ENCODE measurements at regions not wholly inside any gene's neighbourhood (a gene's known extent, or its start where the extent isn't known, plus 50 kb on each side); places are given as distances from the start of the nearest gene placed in this dataset.

GRCh38 chr14:44027397-44027796 lies 479.7 kb downstream of the FSCB start:
- intact Hi-C loops (cut with micrococcal nuclease; ENCODE audit: unreplicated experiment) = no loop called here
- Histone ChIP-seq H3K27me3 (ENCODE audit: control insufficient read depth in 1 of 2, insufficient read depth in 2 of 2, low read length in 2 of 2) (no peaks in the 10 kb centered on the region), H3K36me3 (replicated peaks in 1 of 2; ENCODE audit: control insufficient read depth in 1 of 2, insufficient read depth in 2 of 2, low read length in 2 of 2) (no peaks in the 10 kb centered on the region), H3K27ac (ENCODE audit: extremely low read length, insufficient read depth, low read length) (no peak overlapping the region), H3K4me2 (ENCODE audit: low read depth, low read length) (no peak overlapping the region), H3K4me1 (ENCODE audit: insufficient read depth, low read length) (no peaks in the 10 kb centered on the region), H3K9ac (ENCODE audit: insufficient read depth, low read depth, low read length) (no peak overlapping the region), H3K79me2 (ENCODE audit: insufficient read depth, low read length) (no peaks in the 10 kb centered on the region), H3K4me3 (replicated peaks in 1 of 3; ENCODE audit: insufficient read depth in 1 of 3, low read depth in 2 of 3, low read length in 3 of 3) (no peak overlapping the region), H3K9me3 (ENCODE audit: low read length) (no peaks in the 10 kb centered on the region), H4K20me1 (ENCODE audit: insufficient read depth, low read length) (no peaks in the 10 kb centered on the region), H2AFZ (ENCODE audit: low read length) (no peak overlapping the region)
- no peak for DNase-seq (ENCODE audit: low spot score)
- POLR2A ChIA-PET = no interaction called here
- FAIRE-seq = no peak
- BruUV-seq (replicated peaks) = no TSS peak
- ATAC-seq = no peak
- CTCF ChIA-PET (ENCODE audit: low intra/inter-chr PET ratio, low total read pairs) = no interaction called here
- whole genome bisulfite sequencing (ENCODE audit: low lambda C conversion rate) = 0% methylated on average over 3 of the region's 3 CpGs
- in situ Hi-C loops (cut with HindIII; ENCODE audit: extremely low pct_ligation_motif_present, low pct_unique_long_range_greater_than_20kb) = no loop called here
- TF ChIP-seq, protein P1, sequence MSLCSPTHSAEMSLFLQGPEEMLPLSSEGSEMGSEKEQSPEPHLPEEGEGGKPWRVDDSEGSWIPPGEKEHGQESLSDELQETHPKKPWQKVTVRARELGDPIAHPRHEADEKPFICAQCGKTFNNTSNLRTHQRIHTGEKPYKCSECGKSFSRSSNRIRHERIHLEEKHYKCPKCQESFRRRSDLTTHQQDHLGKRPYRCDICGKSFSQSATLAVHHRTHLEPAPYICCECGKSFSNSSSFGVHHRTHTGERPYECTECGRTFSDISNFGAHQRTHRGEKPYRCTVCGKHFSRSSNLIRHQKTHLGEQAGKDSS (CRISPR knock-in tag; IDR thresholded peaks at IDR 0.05; ENCODE audit: borderline replicate concordance, low read depth) = no peak
- TF ChIP-seq DBP (CRISPR knock-in tag; IDR thresholded peaks at IDR 0.05; ENCODE audit: not compliant biosample characterization) = no peak
- TF ChIP-seq, protein P2, sequence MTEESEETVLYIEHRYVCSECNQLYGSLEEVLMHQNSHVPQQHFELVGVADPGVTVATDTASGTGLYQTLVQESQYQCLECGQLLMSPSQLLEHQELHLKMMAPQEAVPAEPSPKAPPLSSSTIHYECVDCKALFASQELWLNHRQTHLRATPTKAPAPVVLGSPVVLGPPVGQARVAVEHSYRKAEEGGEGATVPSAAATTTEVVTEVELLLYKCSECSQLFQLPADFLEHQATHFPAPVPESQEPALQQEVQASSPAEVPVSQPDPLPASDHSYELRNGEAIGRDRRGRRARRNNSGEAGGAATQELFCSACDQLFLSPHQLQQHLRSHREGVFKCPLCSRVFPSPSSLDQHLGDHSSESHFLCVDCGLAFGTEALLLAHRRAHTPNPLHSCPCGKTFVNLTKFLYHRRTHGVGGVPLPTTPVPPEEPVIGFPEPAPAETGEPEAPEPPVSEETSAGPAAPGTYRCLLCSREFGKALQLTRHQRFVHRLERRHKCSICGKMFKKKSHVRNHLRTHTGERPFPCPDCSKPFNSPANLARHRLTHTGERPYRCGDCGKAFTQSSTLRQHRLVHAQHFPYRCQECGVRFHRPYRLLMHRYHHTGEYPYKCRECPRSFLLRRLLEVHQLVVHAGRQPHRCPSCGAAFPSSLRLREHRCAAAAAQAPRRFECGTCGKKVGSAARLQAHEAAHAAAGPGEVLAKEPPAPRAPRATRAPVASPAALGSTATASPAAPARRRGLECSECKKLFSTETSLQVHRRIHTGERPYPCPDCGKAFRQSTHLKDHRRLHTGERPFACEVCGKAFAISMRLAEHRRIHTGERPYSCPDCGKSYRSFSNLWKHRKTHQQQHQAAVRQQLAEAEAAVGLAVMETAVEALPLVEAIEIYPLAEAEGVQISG (CRISPR knock-in tag; IDR thresholded peaks at IDR 0.05) = no peak
- no peak for TF ChIP-seq ZNF790 (CRISPR knock-in tag; IDR thresholded peaks at IDR 0.05; ENCODE audit: borderline replicate concordance)
- TF ChIP-seq POLR2A (IDR thresholded peaks at IDR 0.05; ENCODE audit: insufficient read depth in 1 of 2, low read depth in 2 of 2, low read length in 2 of 2) = no peak
- TF ChIP-seq, protein P3, sequence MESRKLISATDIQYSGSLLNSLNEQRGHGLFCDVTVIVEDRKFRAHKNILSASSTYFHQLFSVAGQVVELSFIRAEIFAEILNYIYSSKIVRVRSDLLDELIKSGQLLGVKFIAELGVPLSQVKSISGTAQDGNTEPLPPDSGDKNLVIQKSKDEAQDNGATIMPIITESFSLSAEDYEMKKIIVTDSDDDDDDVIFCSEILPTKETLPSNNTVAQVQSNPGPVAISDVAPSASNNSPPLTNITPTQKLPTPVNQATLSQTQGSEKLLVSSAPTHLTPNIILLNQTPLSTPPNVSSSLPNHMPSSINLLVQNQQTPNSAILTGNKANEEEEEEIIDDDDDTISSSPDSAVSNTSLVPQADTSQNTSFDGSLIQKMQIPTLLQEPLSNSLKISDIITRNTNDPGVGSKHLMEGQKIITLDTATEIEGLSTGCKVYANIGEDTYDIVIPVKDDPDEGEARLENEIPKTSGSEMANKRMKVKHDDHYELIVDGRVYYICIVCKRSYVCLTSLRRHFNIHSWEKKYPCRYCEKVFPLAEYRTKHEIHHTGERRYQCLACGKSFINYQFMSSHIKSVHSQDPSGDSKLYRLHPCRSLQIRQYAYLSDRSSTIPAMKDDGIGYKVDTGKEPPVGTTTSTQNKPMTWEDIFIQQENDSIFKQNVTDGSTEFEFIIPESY (CRISPR knock-in tag; IDR thresholded peaks at IDR 0.05) = no peak
- TF ChIP-seq, protein P4, sequence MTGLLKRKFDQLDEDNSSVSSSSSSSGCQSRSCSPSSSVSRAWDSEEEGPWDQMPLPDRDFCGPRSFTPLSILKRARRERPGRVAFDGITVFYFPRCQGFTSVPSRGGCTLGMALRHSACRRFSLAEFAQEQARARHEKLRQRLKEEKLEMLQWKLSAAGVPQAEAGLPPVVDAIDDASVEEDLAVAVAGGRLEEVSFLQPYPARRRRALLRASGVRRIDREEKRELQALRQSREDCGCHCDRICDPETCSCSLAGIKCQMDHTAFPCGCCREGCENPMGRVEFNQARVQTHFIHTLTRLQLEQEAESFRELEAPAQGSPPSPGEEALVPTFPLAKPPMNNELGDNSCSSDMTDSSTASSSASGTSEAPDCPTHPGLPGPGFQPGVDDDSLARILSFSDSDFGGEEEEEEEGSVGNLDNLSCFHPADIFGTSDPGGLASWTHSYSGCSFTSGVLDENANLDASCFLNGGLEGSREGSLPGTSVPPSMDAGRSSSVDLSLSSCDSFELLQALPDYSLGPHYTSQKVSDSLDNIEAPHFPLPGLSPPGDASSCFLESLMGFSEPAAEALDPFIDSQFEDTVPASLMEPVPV (CRISPR knock-in tag; IDR thresholded peaks at IDR 0.05) = no peak
- no peak for TF ChIP-seq ERF (CRISPR knock-in tag; IDR thresholded peaks at IDR 0.05)
- TF ChIP-seq, protein P5, sequence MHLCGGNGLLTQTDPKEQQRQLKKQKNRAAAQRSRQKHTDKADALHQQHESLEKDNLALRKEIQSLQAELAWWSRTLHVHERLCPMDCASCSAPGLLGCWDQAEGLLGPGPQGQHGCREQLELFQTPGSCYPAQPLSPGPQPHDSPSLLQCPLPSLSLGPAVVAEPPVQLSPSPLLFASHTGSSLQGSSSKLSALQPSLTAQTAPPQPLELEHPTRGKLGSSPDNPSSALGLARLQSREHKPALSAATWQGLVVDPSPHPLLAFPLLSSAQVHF (CRISPR knock-in tag; IDR thresholded peaks at IDR 0.05) = no peak
- TF ChIP-seq, protein P6, sequence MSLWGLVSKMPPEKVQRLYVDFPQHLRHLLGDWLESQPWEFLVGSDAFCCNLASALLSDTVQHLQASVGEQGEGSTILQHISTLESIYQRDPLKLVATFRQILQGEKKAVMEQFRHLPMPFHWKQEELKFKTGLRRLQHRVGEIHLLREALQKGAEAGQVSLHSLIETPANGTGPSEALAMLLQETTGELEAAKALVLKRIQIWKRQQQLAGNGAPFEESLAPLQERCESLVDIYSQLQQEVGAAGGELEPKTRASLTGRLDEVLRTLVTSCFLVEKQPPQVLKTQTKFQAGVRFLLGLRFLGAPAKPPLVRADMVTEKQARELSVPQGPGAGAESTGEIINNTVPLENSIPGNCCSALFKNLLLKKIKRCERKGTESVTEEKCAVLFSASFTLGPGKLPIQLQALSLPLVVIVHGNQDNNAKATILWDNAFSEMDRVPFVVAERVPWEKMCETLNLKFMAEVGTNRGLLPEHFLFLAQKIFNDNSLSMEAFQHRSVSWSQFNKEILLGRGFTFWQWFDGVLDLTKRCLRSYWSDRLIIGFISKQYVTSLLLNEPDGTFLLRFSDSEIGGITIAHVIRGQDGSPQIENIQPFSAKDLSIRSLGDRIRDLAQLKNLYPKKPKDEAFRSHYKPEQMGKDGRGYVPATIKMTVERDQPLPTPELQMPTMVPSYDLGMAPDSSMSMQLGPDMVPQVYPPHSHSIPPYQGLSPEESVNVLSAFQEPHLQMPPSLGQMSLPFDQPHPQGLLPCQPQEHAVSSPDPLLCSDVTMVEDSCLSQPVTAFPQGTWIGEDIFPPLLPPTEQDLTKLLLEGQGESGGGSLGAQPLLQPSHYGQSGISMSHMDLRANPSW (CRISPR knock-in tag; IDR thresholded peaks at IDR 0.05; ENCODE audit: borderline replicate concordance) = no peak
- no peak for TF ChIP-seq FOXM1 (CRISPR knock-in tag; IDR thresholded peaks at IDR 0.05)
- TF ChIP-seq LCORL (IDR thresholded peaks at IDR 0.05) = no peak
- TF ChIP-seq LCORL (CRISPR knock-in tag; IDR thresholded peaks at IDR 0.05) = no peak
- TF ChIP-seq NR2F6 (IDR thresholded peaks at IDR 0.05) = no peak
- no peak for TF ChIP-seq NR2F6 (CRISPR knock-in tag; IDR thresholded peaks at IDR 0.05)
